CD4-positive, CD25-positive, alpha-beta regulatory T cell (primary cell): ENCODE measurements at regions not wholly inside any gene's neighbourhood (a gene's known extent, or its start where the extent isn't known, plus 50 kb on each side); places are given as distances from the start of the nearest gene placed in this dataset.

Source experiments
- ATAC-seq, 2 donors: fragments of 150-1000 bp; cut with Tn5 transposase; one replicate each; pipeline ENCODE4 v1.10.0; 2021; ENCODE audit warnings: low read depth in 2 of 2, moderate number of reproducible peaks in 2 of 2, moderate library complexity in 1 of 2
- DNase-seq, 3 donors: peaks; one replicate each; pipeline versions ENCODE4 v3.0.0 to v3.0.0-alpha.2; 2012 to 2022; ENCODE audit warnings: mixed read lengths in 1 of 3
- H3K27ac ChIP-seq: one replicate; pipeline ENCODE4 v1.7.0; 2013; ENCODE audit warnings: mild to moderate bottlenecking, low read length; ENCODE audit not compliant: insufficient read depth, poor library complexity, severe bottlenecking
- H3K27me3 ChIP-seq: one replicate; pipeline ENCODE4 v1.7.0; 2013; ENCODE audit warnings: low read length; ENCODE audit not compliant: control insufficient read depth, insufficient read depth
- H3K36me3 ChIP-seq: one replicate; pipeline ENCODE4 v1.7.0; 2013; ENCODE audit warnings: mild to moderate bottlenecking, low read length, moderate library complexity; ENCODE audit not compliant: control insufficient read depth, insufficient read depth
- H3K4me1 ChIP-seq: 2 replicates; pipeline ENCODE4 v1.7.0; 2013; ENCODE audit warnings: mild to moderate bottlenecking, low read length; ENCODE audit not compliant: insufficient read depth, control insufficient read depth, poor library complexity, severe bottlenecking
- H3K4me3 ChIP-seq: one replicate; pipeline ENCODE4 v1.7.0; 2013; ENCODE audit warnings: low read depth, mild to moderate bottlenecking, low read length, moderate library complexity
- H3K9me3 ChIP-seq, 2 experiments: 1 replicate in 1 of 2; 2 replicates in 1 of 2; pipeline ENCODE4 v1.7.0; 2013; ENCODE audit warnings: low read length in 2 of 2, mild to moderate bottlenecking in 1 of 2, moderate library complexity in 1 of 2; ENCODE audit not compliant: control insufficient read depth in 2 of 2
- H3K27ac Mint-ChIP-seq, 3 donors: one replicate each; pipeline ENCODE4 v1.8.0; 2020 to 2022; ENCODE audit warnings: mild to moderate bottlenecking in 3 of 3, mixed read lengths in 3 of 3, moderate library complexity in 2 of 3
- H3K27me3 Mint-ChIP-seq: one replicate; pipeline ENCODE4 v1.8.0; 2022; ENCODE audit warnings: mild to moderate bottlenecking, mixed read lengths
- H3K36me3 Mint-ChIP-seq: one replicate; pipeline ENCODE4 v1.8.0; 2020; ENCODE audit warnings: mixed read lengths
- H3K4me1 Mint-ChIP-seq, 4 donors: one replicate each; pipeline ENCODE4 v1.8.0; 2020 to 2022; ENCODE audit warnings: mixed read lengths in 4 of 4, mild to moderate bottlenecking in 1 of 4
- H3K4me3 Mint-ChIP-seq, 4 donors: one replicate each; pipeline ENCODE4 v1.8.0; 2020 to 2022; ENCODE audit warnings: mild to moderate bottlenecking in 4 of 4, mixed read lengths in 4 of 4, moderate library complexity in 3 of 4
- H3K9me3 Mint-ChIP-seq, 7 donors: one replicate each; pipeline ENCODE4 v1.8.0; 2020 to 2022; ENCODE audit warnings: mixed read lengths in 7 of 7, mild to moderate bottlenecking in 3 of 7, moderate library complexity in 2 of 7

GRCh38 chr18:43668866-43669265 is 391.6 kb upstream of the SYT4 start:
- Histone ChIP-seq H3K27me3 (no peaks in the 10 kb centered on the region), H3K4me1 (no peaks in the 10 kb centered on the region), H3K9me3 (no peaks in the 10 kb centered on the region), H3K4me3 (no peak overlapping the region), H3K36me3 (no peaks in the 10 kb centered on the region), H3K27ac (no peak overlapping the region)
- DNase-seq (no peak), ATAC-seq (no peak)
- H3K4me3 Mint-ChIP-seq = no peak overlapping the region
- H3K27ac Mint-ChIP-seq = no peak overlapping the region
- H3K4me1 Mint-ChIP-seq = no peaks in the 10 kb centered on the region
- H3K27me3 Mint-ChIP-seq = no peaks in the 10 kb centered on the region
- no peaks in the 10 kb centered on the region for H3K36me3 Mint-ChIP-seq
- H3K9me3 Mint-ChIP-seq = peaks cover 0 to 16% (median 8%) of the 10 kb centered on the region in 7 donors

- ATAC-seq = no peak
- H3K4me3 ChIP-seq = no peak overlapping the region
- no peaks in the 10 kb centered on the region for H3K9me3 ChIP-seq
- Mint-ChIP-seq H3K9me3 (peaks cover 0 to 21% (median 5%) of the 10 kb centered on the region in 7 donors), H3K36me3 (no peaks in the 10 kb centered on the region), H3K4me3 (no peak overlapping the region), H3K27me3 (no peaks in the 10 kb centered on the region), H3K4me1 (no peaks in the 10 kb centered on the region), H3K27ac (no peak overlapping the region)
- no peak overlapping the region for H3K27ac ChIP-seq
- no peaks in the 10 kb centered on the region for H3K36me3 ChIP-seq
- H3K4me1 ChIP-seq = no peaks in the 10 kb centered on the region
- no peaks in the 10 kb centered on the region for H3K27me3 ChIP-seq
- DNase-seq = no peak
Observed at GRCh38 chr18:43671431-43671830, 394.1 kb upstream of the SYT4 start.

- Histone ChIP-seq H3K27ac (no peak overlapping the region), H3K9me3 (no peaks in the 10 kb centered on the region), H3K4me1 (no peaks in the 10 kb centered on the region), H3K36me3 (no peaks in the 10 kb centered on the region), H3K4me3 (no peak overlapping the region), H3K27me3 (no peaks in the 10 kb centered on the region)
- H3K27ac Mint-ChIP-seq = no peak overlapping the region
- no peak for DNase-seq
- H3K36me3 Mint-ChIP-seq = no peaks in the 10 kb centered on the region
- H3K4me3 Mint-ChIP-seq = no peak overlapping the region
- H3K9me3 Mint-ChIP-seq = peaks cover 0 to 11% (median 6%) of the 10 kb centered on the region in 7 donors
- no peak for ATAC-seq
- no peaks in the 10 kb centered on the region for H3K4me1 Mint-ChIP-seq
- H3K27me3 Mint-ChIP-seq = no peaks in the 10 kb centered on the region
Observed at GRCh38 chr18:43680096-43680495, 402.8 kb upstream of the SYT4 start.

GRCh38 chr18:43681661-43682060 is 404.4 kb upstream of the SYT4 start:
- ATAC-seq (no peak), DNase-seq (no peak)
- Histone ChIP-seq H3K27ac (no peak overlapping the region), H3K4me3 (no peak overlapping the region), H3K4me1 (no peaks in the 10 kb centered on the region), H3K9me3 (no peaks in the 10 kb centered on the region), H3K36me3 (no peaks in the 10 kb centered on the region), H3K27me3 (no peaks in the 10 kb centered on the region)
- H3K36me3 Mint-ChIP-seq = no peaks in the 10 kb centered on the region
- no peaks in the 10 kb centered on the region for H3K4me1 Mint-ChIP-seq
- no peak overlapping the region for H3K4me3 Mint-ChIP-seq
- no peaks in the 10 kb centered on the region for H3K27me3 Mint-ChIP-seq
- peaks cover 0 to 7% (median 4%) of the 10 kb centered on the region in 7 donors for H3K9me3 Mint-ChIP-seq
- no peak overlapping the region for H3K27ac Mint-ChIP-seq

GRCh38 chr18:43682196-43682595 is 404.9 kb upstream of the SYT4 start:
- Histone ChIP-seq H3K27me3 (no peaks in the 10 kb centered on the region), H3K27ac (no peak overlapping the region), H3K36me3 (no peaks in the 10 kb centered on the region), H3K4me1 (no peaks in the 10 kb centered on the region), H3K4me3 (no peak overlapping the region), H3K9me3 (no peaks in the 10 kb centered on the region)
- Mint-ChIP-seq H3K27ac (no peak overlapping the region), H3K9me3 (peaks cover 0 to 7% (median 4%) of the 10 kb centered on the region in 7 donors), H3K27me3 (no peaks in the 10 kb centered on the region), H3K4me3 (no peak overlapping the region), H3K36me3 (no peaks in the 10 kb centered on the region), H3K4me1 (no peaks in the 10 kb centered on the region)
- no peak for ATAC-seq
- no peak for DNase-seq

- Histone ChIP-seq H3K36me3 (no peaks in the 10 kb centered on the region), H3K9me3 (peaks cover 0 to 2% of the 10 kb centered on the region in 2 experiments), H3K27me3 (no peaks in the 10 kb centered on the region), H3K4me3 (no peak overlapping the region), H3K27ac (no peak overlapping the region), H3K4me1 (no peaks in the 10 kb centered on the region)
- H3K4me1 Mint-ChIP-seq = no peaks in the 10 kb centered on the region
- ATAC-seq = no peak
- peaks cover 0 to 11% (median 4%) of the 10 kb centered on the region in 7 donors for H3K9me3 Mint-ChIP-seq
- H3K36me3 Mint-ChIP-seq = no peaks in the 10 kb centered on the region
- no peak overlapping the region for H3K4me3 Mint-ChIP-seq
- no peak overlapping the region for H3K27ac Mint-ChIP-seq
- no peaks in the 10 kb centered on the region for H3K27me3 Mint-ChIP-seq
- DNase-seq = no peak
Observed at GRCh38 chr18:43686709-43687108, 409.4 kb upstream of the SYT4 start.

- no peak overlapping the region for H3K4me3 Mint-ChIP-seq
- H3K9me3 Mint-ChIP-seq = peaks cover 2 to 17% (median 5%) of the 10 kb centered on the region in 7 donors
Observed at GRCh38 chr18:43692099-43692690, 414.9 kb upstream of the SYT4 start.

GRCh38 chr18:43702399-43702798 is 425.1 kb upstream of the SYT4 start:
- H3K4me1 Mint-ChIP-seq = no peaks in the 10 kb centered on the region
- Histone ChIP-seq H3K4me3 (no peak overlapping the region), H3K36me3 (no peaks in the 10 kb centered on the region), H3K27me3 (no peaks in the 10 kb centered on the region), H3K27ac (no peak overlapping the region), H3K9me3 (no peaks in the 10 kb centered on the region), H3K4me1 (no peaks in the 10 kb centered on the region)
- ATAC-seq (no peak), DNase-seq (no peak)
- H3K27ac Mint-ChIP-seq = no peak overlapping the region
- H3K4me3 Mint-ChIP-seq = no peak overlapping the region
- H3K9me3 Mint-ChIP-seq = peaks cover 0 to 9% (median 4%) of the 10 kb centered on the region in 7 donors
- H3K27me3 Mint-ChIP-seq = no peaks in the 10 kb centered on the region
- H3K36me3 Mint-ChIP-seq = no peaks in the 10 kb centered on the region

More at GRCh38 chr18:43692099-43692690, 414.9 kb upstream of the SYT4 start:
- H3K9me3 ChIP-seq = peaks cover 0 to 2% of the 10 kb centered on the region in 2 experiments
- H3K27me3 ChIP-seq = no peaks in the 10 kb centered on the region
- Mint-ChIP-seq H3K27me3 (no peaks in the 10 kb centered on the region), H3K36me3 (no peaks in the 10 kb centered on the region), H3K4me1 (no peaks in the 10 kb centered on the region), H3K27ac (no peak overlapping the region)
- ATAC-seq (no peak), DNase-seq (no peak)
- H3K36me3 ChIP-seq = no peaks in the 10 kb centered on the region
- no peak overlapping the region for H3K27ac ChIP-seq
- no peak overlapping the region for H3K4me3 ChIP-seq
- no peaks in the 10 kb centered on the region for H3K4me1 ChIP-seq
